T47D (cell line): ENCODE measurements at regions not wholly inside any gene's neighbourhood (a gene's known extent, or its start where the extent isn't known, plus 50 kb on each side); places are given as distances from the start of the nearest gene placed in this dataset.

Experiments used
- DNase-seq, 2 experiments: peaks; one replicate each; pipeline versions ENCODE4 v3.0.0 to v3.0.0-alpha.2; 2011 to 2012; ENCODE audit warnings: low read depth in 1 of 2, low spot score in 1 of 2
- JUND ChIP-seq: IDR thresholded peaks from 2 replicates; pipeline ENCODE4 v1.6.1; 2012; ENCODE audit warnings: low read depth
- in situ Hi-C: cut with HindIII; loops from 2 replicates; pipeline ENCODE4 v1.10.0; 2016; ENCODE audit warnings: low sequenced_read_pairs, low pct_unique_long_range_greater_than_20kb

- DNase-seq, result no peak
- no peak for TF ChIP-seq JUND
- in situ Hi-C loops, result no loop called here
Measured at GRCh38 chr13:40399756-40400155, 266.7 kb downstream of the FOXO1 start.

GRCh38 chr13:40401911-40402776 lies 264.3 kb downstream of the FOXO1 start:
- no peak for TF ChIP-seq JUND
- in situ Hi-C loops, result no loop called here
- no peak for DNase-seq

GRCh38 chr13:40402931-40403431 lies 263.5 kb downstream of the FOXO1 start:
- no peak for TF ChIP-seq JUND
- in situ Hi-C loops, result no loop called here
- no peak for DNase-seq

GRCh38 chr13:40403509-40404241 lies 262.8 kb downstream of the FOXO1 start:
- no peak for TF ChIP-seq JUND
- no peak for DNase-seq
- in situ Hi-C loops, result no loop called here

GRCh38 chr13:40404407-40404806 lies 262.0 kb downstream of the FOXO1 start:
- in situ Hi-C loops, result no loop called here
- TF ChIP-seq JUND, result no peak
- DNase-seq, result no peak

- DNase-seq, result no peak
- in situ Hi-C loops, result no loop called here
- no peak for TF ChIP-seq JUND
Measured at GRCh38 chr13:40404967-40405716, 261.3 kb downstream of the FOXO1 start.

GRCh38 chr13:40406405-40407120 lies 259.9 kb downstream of the FOXO1 start:
- in situ Hi-C loops, result no loop called here
- no peak for DNase-seq
- TF ChIP-seq JUND, result no peak

GRCh38 chr13:40407567-40407966 lies 258.9 kb downstream of the FOXO1 start:
- TF ChIP-seq JUND, result no peak
- in situ Hi-C loops, result no loop called here
- DNase-seq, result no peak

- TF ChIP-seq JUND, result no peak
- in situ Hi-C loops, result no loop called here
- no peak for DNase-seq
Measured at GRCh38 chr13:40408602-40409001, 257.8 kb downstream of the FOXO1 start.

- in situ Hi-C loops, result no loop called here
- TF ChIP-seq JUND, result no peak
- DNase-seq, result no peak
Measured at GRCh38 chr13:40409278-40409677, 257.2 kb downstream of the FOXO1 start.

GRCh38 chr13:40410315-40410714 lies 256.1 kb downstream of the FOXO1 start:
- DNase-seq, result no peak
- TF ChIP-seq JUND, result no peak
- in situ Hi-C loops, result no loop called here

GRCh38 chr13:40420160-40420740 lies 246.2 kb downstream of the FOXO1 start:
- TF ChIP-seq JUND, result no peak
- DNase-seq, result no peak
- in situ Hi-C loops, result no loop called here
